Caki2 (cell line): ENCODE measurements at regions not wholly inside any gene's neighbourhood (a gene's known extent, or its start where the extent isn't known, plus 50 kb on each side); places are given as distances from the start of the nearest gene placed in this dataset.

Experiments used
- DNase-seq: peaks from one replicate; pipeline ENCODE4 v3.0.0-alpha.2; 2015; ENCODE audit warnings: low read depth
- in situ Hi-C: cut with HindIII; loops from 2 replicates; pipeline ENCODE4 v1.10.0; 2016; ENCODE audit warnings: low sequenced_read_pairs, low pct_unique_long_range_greater_than_20kb, mixed read lengths

DNA sequence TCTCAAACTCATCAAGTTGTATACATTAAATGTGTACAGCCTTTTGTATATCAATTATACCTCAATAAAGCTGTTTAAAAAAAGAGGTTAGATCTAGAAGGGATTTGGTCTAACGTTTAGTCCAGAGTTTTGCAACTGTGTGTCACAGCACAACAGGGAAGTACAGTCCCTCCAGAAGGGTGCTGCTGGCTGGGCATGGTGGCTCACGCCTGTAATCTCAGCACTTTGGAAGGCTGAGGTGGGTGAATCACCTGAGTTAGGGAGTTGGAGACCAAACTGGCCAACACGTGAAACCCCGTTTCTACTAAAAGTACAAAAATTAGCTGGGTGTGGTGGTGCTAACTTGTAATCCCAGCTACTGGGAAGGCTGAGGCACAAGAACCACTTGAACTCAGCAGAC lies 78.3 kb upstream of the HAO2 start:
- in situ Hi-C loops = no loop called here
- DNase-seq = no peak

DNA sequence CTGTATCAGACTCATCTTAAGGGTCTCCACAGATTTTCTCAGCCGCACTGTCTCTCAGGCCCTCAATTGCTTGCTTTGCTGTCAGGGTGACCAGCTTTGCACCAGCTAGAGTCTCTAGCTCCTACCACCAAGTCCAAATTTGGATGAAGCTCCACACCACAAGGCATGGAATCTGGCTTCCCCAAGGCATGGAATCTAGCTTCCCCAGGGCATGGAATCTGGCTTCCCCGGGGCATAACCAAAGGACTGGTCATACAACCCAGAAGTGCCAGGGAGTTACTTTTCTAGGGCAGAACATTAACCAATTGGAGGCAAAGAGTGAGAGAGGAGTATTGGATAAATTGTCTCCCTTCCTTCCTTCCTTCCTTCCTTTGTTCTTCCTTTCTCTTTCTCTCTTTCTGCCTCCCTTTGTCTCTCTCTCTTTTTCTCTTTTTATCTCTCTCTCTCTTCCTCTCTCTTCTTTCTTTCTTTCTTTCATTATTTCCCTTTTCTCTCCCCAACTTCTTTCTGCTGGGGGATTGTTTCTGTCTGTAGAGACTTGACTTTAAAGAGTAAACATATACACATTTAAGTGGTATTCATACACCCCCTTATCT lies 76.9 kb upstream of the HAO2 start:
- no peak for DNase-seq
- in situ Hi-C loops = no loop called here

DNA sequence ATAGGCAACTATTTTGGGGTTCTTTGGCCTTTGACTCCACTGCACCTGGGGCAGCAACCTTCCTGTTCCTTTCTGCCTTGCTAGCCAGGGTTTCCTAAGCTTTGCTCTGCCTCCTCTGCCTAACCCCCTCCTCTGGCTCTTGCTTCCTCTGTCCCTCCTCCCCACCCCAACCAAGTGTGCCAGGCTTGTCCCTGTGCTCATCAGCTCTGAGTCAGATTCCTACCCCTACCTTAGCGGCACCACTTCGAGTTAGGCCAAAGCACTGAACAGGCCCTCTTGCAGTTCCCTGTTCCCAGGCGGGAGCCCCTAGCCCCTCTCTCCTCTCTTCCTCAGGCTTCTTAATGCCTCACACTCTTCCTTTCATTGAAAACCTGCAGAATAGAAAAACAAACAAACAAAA lies 74.8 kb upstream of the HAO2 start:
- in situ Hi-C loops = no loop called here
- DNase-seq = no peak

DNA sequence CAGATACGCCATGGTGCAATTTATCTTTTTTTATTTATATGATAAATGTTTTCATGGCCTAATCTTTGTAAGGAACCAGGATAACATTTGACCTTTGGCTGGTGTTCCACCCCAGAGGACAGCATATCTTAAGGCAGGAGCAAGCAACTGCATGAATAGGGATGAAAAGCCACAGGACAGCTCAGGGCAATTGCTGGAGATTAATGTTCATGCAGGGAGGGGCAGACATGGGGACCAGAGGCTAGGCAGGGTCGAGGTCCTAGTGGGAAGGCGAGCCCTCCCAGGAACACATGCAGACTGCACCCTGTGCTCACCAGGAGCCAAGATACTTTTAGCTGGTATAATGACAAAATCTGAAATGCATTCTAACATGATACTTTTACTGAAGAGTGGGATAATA lies 74.4 kb upstream of the HAO2 start:
- in situ Hi-C loops = no loop called here
- no peak for DNase-seq

DNA sequence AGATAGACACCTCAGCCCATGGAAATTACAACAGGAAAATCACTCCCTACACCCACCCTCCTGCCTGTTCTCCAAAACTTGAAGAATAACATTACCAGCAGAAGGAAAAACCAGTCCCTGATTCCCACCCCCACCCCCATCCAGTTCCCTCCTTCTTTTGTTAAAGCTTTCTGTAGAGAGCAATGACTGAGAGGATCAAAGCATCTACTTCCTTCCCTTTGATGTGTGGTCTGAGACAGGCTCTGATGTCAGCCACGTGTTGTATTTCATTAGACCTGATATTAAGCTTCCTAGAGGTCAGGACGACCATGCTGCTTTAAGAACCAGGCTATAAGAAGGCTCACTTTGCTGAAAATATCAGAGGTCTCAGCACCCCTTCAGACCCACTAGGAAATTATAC lies 73.9 kb upstream of the HAO2 start:
- in situ Hi-C loops = no loop called here
- no peak for DNase-seq

DNA sequence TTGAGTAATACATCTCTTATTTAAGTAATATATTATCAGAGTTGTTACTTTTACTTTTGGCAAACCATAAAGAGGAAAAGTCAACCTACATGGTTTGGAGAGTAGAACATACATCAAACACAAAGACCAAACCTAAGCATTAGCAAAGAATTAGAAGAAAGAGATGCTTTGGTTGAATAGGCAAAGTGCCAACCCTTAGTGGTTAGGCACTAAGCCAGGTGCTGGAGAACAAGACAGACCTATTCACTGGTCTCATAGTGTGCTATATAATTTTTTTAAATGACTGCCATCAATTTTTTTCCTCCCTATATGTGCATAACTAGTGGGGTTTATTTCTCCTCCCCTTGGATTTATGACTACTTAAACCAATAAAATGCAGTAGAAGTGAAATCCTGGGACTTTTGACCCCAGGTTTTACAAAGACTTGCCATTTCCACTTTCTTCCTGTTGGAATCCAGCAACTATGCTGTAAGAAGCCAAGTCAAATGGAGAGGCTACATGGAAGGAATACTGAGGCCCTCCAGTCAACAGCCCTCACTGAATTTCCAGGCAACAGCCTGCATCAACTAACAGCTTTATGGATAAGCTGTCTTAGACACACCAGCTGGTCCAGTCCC lies 69.8 kb upstream of the HAO2 start:
- no peak for DNase-seq
- in situ Hi-C loops = no loop called here

DNA sequence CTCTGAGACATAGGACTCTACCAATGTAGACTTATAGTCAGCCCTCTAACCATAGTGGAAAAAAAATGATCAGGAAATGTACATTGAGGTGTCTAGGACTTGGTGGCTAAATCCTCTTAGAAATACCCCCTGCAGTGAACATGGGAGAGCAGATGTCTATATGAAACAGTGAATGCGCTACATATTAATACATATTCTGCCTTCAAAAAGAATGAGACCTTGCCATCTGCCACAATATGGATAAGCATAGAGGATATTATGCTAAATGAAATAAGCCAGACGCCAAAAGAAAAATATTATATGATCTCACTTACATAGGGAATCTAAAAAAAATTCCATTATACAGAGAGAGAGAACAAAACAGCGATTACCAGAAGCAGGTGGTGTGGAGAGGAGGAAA lies 66.6 kb upstream of the HAO2 start:
- no peak for DNase-seq
- in situ Hi-C loops = no loop called here

DNA sequence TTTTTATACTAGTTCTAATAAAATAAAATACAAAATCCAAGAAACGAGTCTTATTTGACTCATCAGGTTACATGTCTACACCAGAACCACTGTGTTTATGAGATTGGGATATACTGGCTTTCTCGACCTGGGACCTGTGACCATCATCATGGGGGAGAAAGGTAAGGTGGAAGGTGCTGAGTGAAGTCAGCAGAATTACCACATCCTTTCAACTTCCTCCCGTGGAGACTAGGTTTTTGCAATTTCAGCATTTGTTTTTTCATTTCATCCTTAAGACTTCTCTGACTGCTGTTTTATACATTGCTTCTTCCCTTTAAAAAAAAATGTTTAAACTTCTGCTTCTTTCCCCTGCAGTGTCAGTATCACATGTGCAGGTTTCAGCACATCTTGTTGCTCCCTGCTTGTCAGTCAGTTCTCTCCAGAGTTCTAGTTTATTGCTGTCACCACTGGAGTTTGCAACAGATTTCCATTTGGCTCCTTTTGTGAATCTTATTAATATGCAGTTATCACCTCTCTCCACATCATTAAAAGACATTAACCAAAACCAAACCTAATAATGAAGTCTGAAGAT lies 60.4 kb upstream of the HAO2 start:
- in situ Hi-C loops = no loop called here
- DNase-seq = no peak

DNA sequence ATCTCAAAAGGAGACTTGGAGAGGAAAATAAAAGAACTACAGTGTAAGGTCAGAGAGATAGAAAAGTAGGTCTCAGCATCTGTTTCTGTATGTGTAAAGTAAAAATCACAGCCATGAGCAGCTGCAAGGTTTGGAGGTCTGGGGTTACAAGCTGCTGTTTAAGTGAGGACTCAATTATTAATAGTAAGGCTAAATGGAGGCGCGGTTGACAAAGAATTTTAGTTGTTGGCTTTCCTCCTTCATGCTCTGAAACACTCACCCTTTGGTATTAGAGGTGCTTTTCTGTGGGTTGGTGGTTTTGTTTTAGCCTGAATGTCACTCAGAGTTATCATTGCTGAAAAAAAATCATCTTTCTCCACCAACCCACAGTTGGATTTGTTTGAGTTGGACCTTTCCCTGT lies 59.8 kb upstream of the HAO2 start:
- no peak for DNase-seq
- in situ Hi-C loops = no loop called here

DNA sequence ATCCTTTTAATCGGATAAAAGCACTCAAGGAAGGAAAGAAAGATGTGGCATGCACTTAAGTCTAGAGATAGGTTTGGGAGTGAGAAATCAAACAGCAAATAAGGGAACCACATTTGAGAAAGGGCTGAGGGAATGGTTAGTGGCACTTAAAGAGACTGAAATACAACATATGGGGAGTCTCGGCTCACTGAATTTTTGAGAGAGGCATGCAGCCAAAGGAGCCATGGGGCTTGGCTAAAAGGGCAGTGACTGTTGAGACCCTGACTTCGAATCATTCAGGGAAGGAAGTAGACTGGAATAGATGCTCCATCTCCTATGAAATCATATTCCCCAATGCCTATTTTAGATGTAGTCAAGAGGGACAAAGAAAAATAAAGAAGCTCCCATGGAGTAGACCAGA lies 58.3 kb upstream of the HAO2 start:
- in situ Hi-C loops = no loop called here
- DNase-seq = no peak

DNA sequence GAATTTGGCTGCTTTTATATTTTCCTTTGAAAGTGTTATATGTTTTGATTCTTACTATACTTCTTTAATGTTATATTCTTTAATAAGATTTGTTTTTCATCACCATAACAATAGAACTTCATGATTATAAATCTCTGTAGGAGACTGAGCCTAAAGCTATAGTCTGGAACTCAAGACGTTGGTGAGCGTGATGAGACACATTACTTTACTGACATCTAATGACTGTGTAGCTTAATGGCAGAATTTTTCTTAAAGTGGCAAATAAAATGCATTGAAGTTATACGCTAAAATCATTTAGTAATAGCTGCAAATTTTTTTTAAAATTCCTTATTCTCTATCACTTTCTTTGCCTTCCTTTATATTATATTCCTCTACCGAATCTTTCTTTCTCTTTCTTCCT lies 56.1 kb upstream of the HAO2 start:
- in situ Hi-C loops = no loop called here
- no peak for DNase-seq

DNA sequence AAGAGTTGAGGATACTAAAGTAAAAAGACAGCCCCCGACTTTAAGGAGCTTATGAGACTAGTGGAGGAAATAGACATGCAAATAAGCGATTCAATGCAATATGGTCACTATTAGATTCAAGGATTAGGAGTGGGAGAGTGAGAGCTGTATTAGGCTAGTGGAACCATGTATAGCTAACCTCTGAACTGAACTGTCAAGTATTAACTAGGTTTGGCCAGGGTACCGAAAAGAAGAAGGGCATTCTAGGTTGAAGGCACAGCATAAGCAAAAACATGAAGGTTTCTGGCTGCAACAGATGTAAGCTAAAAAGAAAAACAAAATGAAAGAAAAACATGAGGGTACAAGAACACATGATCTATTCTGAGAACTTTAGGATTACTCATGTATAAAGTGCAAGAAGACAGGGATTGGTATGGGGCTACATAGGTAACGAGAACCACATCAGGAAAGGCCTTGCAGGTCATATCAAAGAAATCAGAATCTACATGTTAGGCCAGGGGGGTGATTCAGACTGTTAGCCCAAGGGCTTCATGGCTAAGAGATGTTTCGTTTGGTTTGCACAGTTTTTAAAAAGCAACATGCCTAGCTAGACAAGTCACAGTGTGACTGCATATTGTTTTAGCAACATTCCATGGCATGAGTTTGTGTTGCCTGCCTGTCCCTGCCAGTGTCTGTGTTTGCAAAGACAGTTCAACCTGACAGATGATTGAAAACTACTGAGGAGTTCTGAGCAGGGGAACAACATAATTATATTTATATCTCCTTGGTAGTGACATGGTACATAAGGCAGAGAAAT lies 54.4 kb upstream of the HAO2 start:
- DNase-seq = no peak
- in situ Hi-C loops = no loop called here

DNA sequence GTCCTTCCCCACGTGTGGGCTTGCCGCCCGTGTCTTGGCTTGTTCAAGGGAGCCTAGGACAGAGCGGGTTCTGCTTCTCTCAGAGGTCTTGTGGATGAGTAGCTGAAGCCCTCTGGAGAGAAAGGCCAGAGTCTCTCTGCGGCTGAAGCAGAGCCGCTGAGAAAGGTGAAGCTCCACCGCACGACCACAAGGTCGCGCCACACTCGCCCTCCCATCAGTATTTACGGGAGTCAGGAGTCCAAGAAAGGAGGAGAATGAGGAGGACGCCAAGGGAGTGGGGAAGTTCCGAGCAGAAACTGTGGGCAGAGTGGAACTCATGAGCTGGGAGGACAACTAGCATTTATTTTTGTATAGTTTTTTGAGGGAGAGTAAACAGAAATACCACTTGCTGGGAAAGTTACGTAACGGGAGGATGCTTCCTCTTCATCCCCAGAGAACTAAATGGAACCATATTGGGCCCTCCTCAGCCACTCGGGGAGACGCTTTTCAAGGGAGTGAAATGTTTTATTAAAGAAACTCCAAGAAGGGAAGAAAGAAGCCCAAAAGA lies 51.6 kb upstream of the HAO2 start:
- no peak for DNase-seq
- in situ Hi-C loops = no loop called here

DNA sequence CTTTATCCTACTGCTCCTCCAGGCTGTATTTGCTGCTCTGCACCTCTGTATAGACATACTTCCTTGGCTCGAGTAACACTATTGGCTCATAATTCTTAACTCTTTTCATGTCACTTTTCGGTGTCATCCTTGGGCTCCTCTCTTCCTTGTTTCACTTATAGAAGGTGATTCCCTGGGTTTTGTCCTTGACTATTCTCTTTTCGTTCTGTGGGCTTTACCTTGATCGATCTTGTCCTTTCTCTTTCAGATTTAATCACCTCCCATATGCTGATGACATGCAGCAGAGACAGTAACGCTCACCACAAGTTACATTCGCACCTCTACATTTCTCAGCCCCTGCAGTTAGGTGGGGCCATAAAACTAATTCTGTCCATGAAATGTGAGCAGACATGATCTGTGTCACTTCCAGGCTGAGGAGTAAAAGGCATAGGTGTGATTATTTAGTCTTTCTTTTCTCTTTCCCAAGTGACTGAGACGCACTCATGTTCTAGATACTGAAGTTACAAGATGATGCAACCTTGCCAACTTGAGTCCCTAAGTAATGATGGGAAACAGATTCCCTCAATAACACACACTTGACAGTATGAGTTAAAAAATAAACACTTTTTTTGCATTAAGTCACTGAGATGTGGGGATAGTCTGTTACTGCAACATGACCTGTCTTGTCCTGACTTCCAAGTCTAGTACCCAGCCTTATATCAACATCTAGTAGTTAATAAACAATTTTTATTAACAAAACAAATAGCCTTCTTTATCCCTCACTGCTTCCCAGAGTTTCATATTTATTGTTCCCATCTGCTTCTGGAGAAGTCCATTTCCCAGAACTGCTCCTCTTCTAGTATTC lies 49.9 kb upstream of the HAO2 start:
- no peak for DNase-seq

More for the DNA sequence above, 49.9 kb upstream of the HAO2 start:
- in situ Hi-C loops = no loop called here
